HL-60 (cell line): ENCODE measurements at regions not wholly inside any gene's neighbourhood (a gene's known extent, or its start where the extent isn't known, plus 50 kb on each side); places are given as distances from the start of the nearest gene placed in this dataset.

Experiments used
- POLR2AphosphoS5 ChIP-seq: IDR thresholded peaks from 2 replicates; pipeline ENCODE4 v1.6.1; 2012; ENCODE audit warnings: low read depth
- REST ChIP-seq: IDR thresholded peaks from 2 replicates; pipeline ENCODE4 v1.6.1; 2012; ENCODE audit warnings: low read depth; ENCODE audit not compliant: insufficient replicate concordance

GRCh38 chr4:165548702-165549101 lies 169.9 kb downstream of the CPE start:
- no peak for TF ChIP-seq POLR2AphosphoS5
- TF ChIP-seq REST: no peak
